WTC11 (cell line): ENCODE measurements at regions not wholly inside any gene's neighbourhood (a gene's known extent, or its start where the extent isn't known, plus 50 kb on each side); places are given as distances from the start of the nearest gene placed in this dataset.

ENCODE experiments used
- ATAC-seq: fragments of 200-7000 bp; cut with Tn5 transposase; 2 replicates; pipeline ENCODE4 v1.10.0; 2021; ENCODE audit warnings: mild to moderate bottlenecking, moderate library complexity
- CTCF ChIA-PET: fragments of 300-600 bp; sonication (Branson Sonifier 250); formaldehyde crosslinking; loops from one replicate; lab custom pipeline; 2021; ENCODE audit warnings: antibody characterized with exemption; lab: Charles Lee
- POLR2A ChIA-PET: fragments of 350-600 bp; sonication (Branson Sonifier 250); formaldehyde crosslinking; loops from one replicate; lab custom pipeline; 2021; ENCODE audit warnings: antibody characterized with exemption; lab: Charles Lee
- DNase-seq: peaks from one replicate; pipeline ENCODE4 v3.0.0; 2021; ENCODE audit warnings: low spot score
- H3K27ac Mint-ChIP-seq: 2 replicates; pipeline ENCODE4 v1.8.0; 2021; ENCODE audit warnings: mixed read lengths
- H3K27me3 Mint-ChIP-seq: 2 replicates; pipeline ENCODE4 v1.8.0; 2021; ENCODE audit warnings: low read depth, mild to moderate bottlenecking, moderate library complexity, mixed read lengths
- H3K36me3 Mint-ChIP-seq: 2 replicates; pipeline ENCODE4 v1.8.0; 2021; ENCODE audit warnings: mixed read lengths
- H3K4me1 Mint-ChIP-seq: 2 replicates; pipeline ENCODE4 v1.8.0; 2022; ENCODE audit warnings: mixed read lengths
- H3K4me3 Mint-ChIP-seq: 2 replicates; pipeline ENCODE4 v1.8.0; 2021; ENCODE audit warnings: mild to moderate bottlenecking, moderate library complexity, mixed read lengths
- H3K9me3 Mint-ChIP-seq: 2 replicates; pipeline ENCODE4 v1.8.0; 2021; ENCODE audit warnings: mixed read lengths
- AFF4 ChIP-seq: sonication (generic); formaldehyde crosslinking; IDR thresholded peaks from 2 replicates; pipeline ENCODE4 v1.8.1; 2023; ENCODE audit warnings: mild to moderate bottlenecking, missing genetic modification reagents, borderline replicate concordance
- E2F4 ChIP-seq: sonication (generic); formaldehyde crosslinking; IDR thresholded peaks from 2 replicates; pipeline ENCODE4 v1.8.1; 2022; ENCODE audit warnings: low read depth, mild to moderate bottlenecking, moderate library complexity, missing genetic modification reagents, borderline replicate concordance
- EMX1 ChIP-seq: fragments of 250-450 bp; sonication (Bioruptor Pico); IDR thresholded peaks from 2 replicates; pipeline ENCODE4 v1.8.0; 2021; ENCODE audit warnings: mild to moderate bottlenecking
- FOXP4 ChIP-seq: sonication (generic); formaldehyde crosslinking; IDR thresholded peaks from 2 replicates; pipeline ENCODE4 v1.8.0; 2022; ENCODE audit warnings: mild to moderate bottlenecking, missing genetic modification reagents
- HMGA2 ChIP-seq: fragments of 250-450 bp; sonication (Bioruptor Pico); IDR thresholded peaks from 2 replicates; pipeline ENCODE4 v1.4.0; 2021; ENCODE audit warnings: mild to moderate bottlenecking, moderate library complexity
- IRF2 ChIP-seq: sonication (generic); formaldehyde crosslinking; IDR thresholded peaks from 2 replicates; pipeline ENCODE4 v1.8.0; 2022; ENCODE audit warnings: low read depth, missing genetic modification reagents, borderline replicate concordance
- MLX ChIP-seq: sonication (generic); formaldehyde crosslinking; IDR thresholded peaks from 2 replicates; pipeline ENCODE4 v1.8.1; 2023; ENCODE audit warnings: mild to moderate bottlenecking, missing genetic modification reagents, moderate library complexity
- MXD4 ChIP-seq: fragments of 250-450 bp; sonication (Bioruptor Pico); IDR thresholded peaks from 2 replicates; pipeline ENCODE4 v1.8.0; 2021; ENCODE audit warnings: mild to moderate bottlenecking, moderate library complexity, borderline replicate concordance
- NR2C2 ChIP-seq: sonication (generic); formaldehyde crosslinking; IDR thresholded peaks from 2 replicates; pipeline ENCODE4 v1.8.0; 2022; ENCODE audit warnings: mild to moderate bottlenecking, missing genetic modification reagents
- OVOL2 ChIP-seq: fragments of 250-450 bp; sonication (Bioruptor Pico); IDR thresholded peaks from 2 replicates; pipeline ENCODE4 v1.9.0; 2021; ENCODE audit warnings: mild to moderate bottlenecking, borderline replicate concordance
- SMAD4 ChIP-seq: sonication (generic); formaldehyde crosslinking; IDR thresholded peaks from 2 replicates; pipeline ENCODE4 v1.8.0; 2022; ENCODE audit warnings: mild to moderate bottlenecking, missing genetic modification reagents
- SOX15 ChIP-seq: fragments of 250-450 bp; sonication (Bioruptor Pico); IDR thresholded peaks from 2 replicates; pipeline ENCODE4 v1.9.0; 2021; ENCODE audit warnings: mild to moderate bottlenecking
- ZBTB43 ChIP-seq: sonication (generic); formaldehyde crosslinking; IDR thresholded peaks from 2 replicates; pipeline ENCODE4 v1.8.1; 2023; ENCODE audit warnings: mild to moderate bottlenecking, missing genetic modification reagents
- ZNF121 ChIP-seq: sonication (generic); formaldehyde crosslinking; IDR thresholded peaks from 2 replicates; pipeline ENCODE4 v1.8.0; 2023; ENCODE audit warnings: missing genetic modification reagents
- ZNF281 ChIP-seq: sonication (generic); formaldehyde crosslinking; IDR thresholded peaks from 2 replicates; pipeline ENCODE4 v1.8.0; 2023; ENCODE audit warnings: mild to moderate bottlenecking, missing genetic modification reagents
- ZNF396 ChIP-seq: fragments of 250-450 bp; sonication (Bioruptor Pico); IDR thresholded peaks from 2 replicates; pipeline ENCODE4 v1.8.0; 2021; ENCODE audit warnings: mild to moderate bottlenecking, moderate library complexity, borderline replicate concordance
- ZNF423 ChIP-seq: fragments of 250-450 bp; sonication (Bioruptor Pico); IDR thresholded peaks from 2 replicates; pipeline ENCODE4 v2.1.2; 2022; ENCODE audit warnings: mild to moderate bottlenecking, moderate library complexity
- ZNF671 ChIP-seq: fragments of 250-450 bp; sonication (Bioruptor Pico); IDR thresholded peaks from 2 replicates; pipeline ENCODE4 v1.8.0; 2021; ENCODE audit warnings: mild to moderate bottlenecking

- no peak for TF ChIP-seq EMX1 (CRISPR knock-in tag)
- TF ChIP-seq HMGA2 (CRISPR knock-in tag), result no peak
Observed at GRCh38 chr3:194256040-194256945, 94.8 kb downstream of the CPN2 start (continued).

- H3K27me3 Mint-ChIP-seq, result peaks cover 3% of the 10 kb centered on the region; the same call in 1 of the 2 replicates
- H3K4me3 Mint-ChIP-seq, result no peak overlapping the region
- TF ChIP-seq ZBTB43 (CRISPR knock-in tag) (no peak), MLX (CRISPR knock-in tag) (no peak), IRF2 (CRISPR knock-in tag) (no peak), ZNF671 (CRISPR knock-in tag) (no peak), SOX15 (no peak), OVOL2 (CRISPR knock-in tag) (no peak), AFF4 (CRISPR knock-in tag) (no peak), SMAD4 (CRISPR knock-in tag) (no peak), ZNF281 (CRISPR knock-in tag) (no peak), ZNF423 (CRISPR knock-in tag) (no peak), ZNF396 (CRISPR knock-in tag) (no peak), NR2C2 (CRISPR knock-in tag) (no peak), FOXP4 (CRISPR knock-in tag) (no peak), E2F4 (CRISPR knock-in tag) (no peak), ZNF121 (CRISPR knock-in tag) (no peak), MXD4 (no peak)
- peaks cover 13% of the 10 kb centered on the region for H3K4me1 Mint-ChIP-seq
- H3K36me3 Mint-ChIP-seq, result peaks cover 11% of the 10 kb centered on the region
- DNase-seq (no peak), ATAC-seq (no peak)
- no peak overlapping the region for H3K27ac Mint-ChIP-seq
- peaks cover 15% of the 10 kb centered on the region for H3K9me3 Mint-ChIP-seq
- POLR2A ChIA-PET, result no interaction called here
- CTCF ChIA-PET, result interaction anchor here (0.7 kb wide), 1 partner anchor 30 kb away, joined by 3 read pairs; no protein-coding TSS in a partner anchor
Observed at GRCh38 chr3:194257151-194257621, 93.9 kb downstream of the CPN2 start.
